ENCODE measurements at regions not wholly inside any gene's neighbourhood (a gene's known extent, or its start where the extent isn't known, plus 50 kb on each side); places are given as distances from the start of the nearest gene placed in this dataset.

DNA sequence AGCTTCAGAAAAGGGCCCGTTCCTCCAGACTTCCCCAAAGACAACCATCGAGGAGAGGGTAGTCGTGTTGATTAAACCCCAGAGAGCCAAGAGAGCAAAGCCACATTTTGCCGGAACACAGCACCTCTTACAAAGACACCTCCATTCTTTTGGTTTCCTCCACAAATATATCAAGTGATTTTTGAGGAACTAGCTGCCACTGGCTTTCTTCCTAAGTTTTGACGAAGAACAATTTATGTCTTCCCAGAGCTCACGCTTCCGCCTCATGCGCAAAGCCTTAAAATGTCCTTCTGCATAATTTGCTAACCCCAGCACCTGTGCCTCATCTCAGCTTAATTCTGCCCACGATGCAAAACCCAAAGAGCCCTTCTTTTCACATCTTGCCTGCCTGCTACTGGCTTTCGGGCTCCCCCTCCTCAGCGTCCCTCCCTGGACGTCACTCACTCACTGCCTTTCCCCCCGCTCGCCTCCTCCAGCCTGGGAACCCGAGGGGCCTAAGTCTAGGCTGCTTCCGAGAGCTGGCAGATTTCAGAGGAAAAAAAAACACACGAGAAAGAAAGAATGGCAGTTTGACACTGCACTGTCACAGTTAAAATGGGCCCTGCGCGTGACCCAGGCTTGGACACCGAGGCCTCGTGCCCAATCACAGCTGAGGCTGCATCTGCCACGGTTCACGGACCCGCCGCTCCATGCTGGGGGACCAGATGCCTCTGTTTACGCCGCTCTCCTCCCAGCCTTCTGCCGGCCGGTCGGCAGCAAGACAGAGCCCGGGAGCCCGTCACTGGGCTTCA is 77.6 kb upstream of the IFNAR2 start:
- intact Hi-C loops (cut with DNase I): no loop called here
- peak in 31 of 42 donors; percentile 6 to 72 (median 28) for DNase-seq

DNA sequence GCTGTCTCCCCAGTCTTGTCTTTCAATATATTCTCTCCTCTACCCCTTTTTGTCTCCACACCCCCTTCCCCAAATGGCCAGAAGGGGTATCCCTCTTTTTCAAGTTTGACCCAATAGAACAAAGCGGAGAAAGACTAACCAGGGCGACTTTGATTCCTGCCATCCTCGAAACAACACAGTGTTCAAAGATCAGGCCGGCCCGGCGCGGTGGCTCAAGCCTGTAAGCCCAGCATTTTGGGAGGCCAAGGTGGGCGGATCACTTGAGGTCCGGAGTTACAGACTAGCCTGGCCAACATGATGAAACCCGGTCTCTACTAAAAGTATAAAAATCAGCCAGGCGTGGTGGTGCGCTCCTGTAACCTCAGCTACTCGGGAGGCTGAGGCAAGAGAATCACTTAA is 77.0 kb upstream of the IFNAR2 start:
- intact Hi-C loops (cut with DNase I): no loop called here

DNA sequence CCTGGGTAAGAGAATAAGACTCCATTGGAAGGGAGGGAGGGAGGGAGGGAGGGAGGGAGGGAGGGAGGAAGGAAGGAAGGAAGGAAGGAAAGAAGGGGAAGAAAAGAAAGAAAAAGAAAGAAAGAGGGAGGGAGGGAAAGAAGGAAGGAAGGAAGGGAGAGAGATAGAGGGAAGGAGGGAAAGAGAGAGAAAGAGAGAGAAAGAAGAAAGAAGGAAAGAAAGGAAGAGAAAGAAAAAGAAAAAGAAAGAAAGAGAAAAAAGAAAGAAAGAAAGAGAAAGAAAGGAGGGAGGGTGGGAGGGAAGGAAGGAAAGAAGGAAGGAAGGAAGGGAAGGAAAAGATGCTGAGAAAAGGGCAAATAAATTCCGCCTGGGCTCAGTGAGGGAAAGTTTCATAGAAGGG is 74.7 kb upstream of the IFNAR2 start:
- intact Hi-C loops (cut with DNase I): no loop called here
- no peak for DNase-seq

More for the DNA sequence above, 77.0 kb upstream of the IFNAR2 start:
- no peak for DNase-seq

DNA sequence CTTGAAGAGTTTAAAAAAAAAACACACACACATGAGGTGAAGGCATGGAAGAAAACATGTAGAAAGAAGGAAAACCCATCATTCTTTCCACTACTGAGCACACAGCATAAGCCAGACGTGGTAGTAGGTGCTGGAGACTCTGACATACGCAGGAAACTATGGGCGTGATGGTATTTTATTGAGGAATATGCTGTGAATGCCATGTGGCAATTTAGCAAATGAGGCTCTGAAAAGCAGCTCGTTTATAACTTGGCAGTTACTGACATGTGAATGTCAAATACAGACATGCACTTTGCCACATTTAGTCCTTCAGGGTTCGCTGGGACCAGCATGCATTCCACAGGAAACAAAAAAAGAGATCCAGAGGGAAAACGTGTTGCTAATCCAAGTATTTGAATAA is 74.3 kb upstream of the IFNAR2 start:
- no peak for DNase-seq

DNA sequence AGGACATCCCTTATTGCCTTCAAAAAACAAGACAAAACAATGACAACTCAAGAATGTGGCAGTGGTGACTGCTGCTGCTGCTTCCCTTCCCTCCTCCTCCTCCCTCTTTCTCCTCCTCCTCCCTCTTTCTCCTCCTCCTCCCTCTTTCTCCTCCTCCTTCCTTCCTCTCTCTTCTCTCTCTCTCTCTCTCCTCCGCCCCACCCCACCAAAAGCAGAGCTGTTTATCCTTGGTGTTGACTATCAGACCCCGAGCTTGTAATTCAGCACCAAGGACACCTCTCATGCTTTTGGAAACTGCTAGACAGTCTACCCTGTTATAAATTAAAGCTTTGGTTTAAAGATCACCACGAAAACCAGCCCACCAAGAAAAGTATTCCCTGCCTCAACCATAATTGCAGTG is 72.4 kb upstream of the IFNAR2 start:
- DNase-seq: no peak
- intact Hi-C loops (cut with DNase I): no loop called here

More for the DNA sequence above, 74.3 kb upstream of the IFNAR2 start:
- intact Hi-C loops (cut with DNase I): no loop called here

DNA sequence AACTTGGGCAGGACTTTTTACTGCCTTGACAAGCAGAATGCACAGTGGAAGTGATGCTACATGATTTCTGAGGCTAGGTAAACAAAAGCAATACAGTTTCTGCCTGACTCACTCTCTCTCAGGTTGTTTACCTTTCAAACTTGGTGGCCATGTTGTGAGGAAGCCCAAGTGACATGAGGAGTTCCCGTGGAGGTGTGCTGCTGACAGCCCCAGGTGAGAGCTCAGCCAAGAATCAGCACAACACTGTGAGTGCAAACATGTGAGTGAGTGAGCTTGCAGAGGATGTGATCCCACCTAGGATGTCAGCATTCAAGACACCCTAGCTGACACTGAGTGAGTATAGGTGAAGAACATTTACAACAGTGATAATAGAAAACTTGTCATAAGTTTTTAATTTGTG is 71.1 kb upstream of the IFNAR2 start:
- DNase-seq: no peak
- intact Hi-C loops (cut with DNase I): no loop called here

DNA sequence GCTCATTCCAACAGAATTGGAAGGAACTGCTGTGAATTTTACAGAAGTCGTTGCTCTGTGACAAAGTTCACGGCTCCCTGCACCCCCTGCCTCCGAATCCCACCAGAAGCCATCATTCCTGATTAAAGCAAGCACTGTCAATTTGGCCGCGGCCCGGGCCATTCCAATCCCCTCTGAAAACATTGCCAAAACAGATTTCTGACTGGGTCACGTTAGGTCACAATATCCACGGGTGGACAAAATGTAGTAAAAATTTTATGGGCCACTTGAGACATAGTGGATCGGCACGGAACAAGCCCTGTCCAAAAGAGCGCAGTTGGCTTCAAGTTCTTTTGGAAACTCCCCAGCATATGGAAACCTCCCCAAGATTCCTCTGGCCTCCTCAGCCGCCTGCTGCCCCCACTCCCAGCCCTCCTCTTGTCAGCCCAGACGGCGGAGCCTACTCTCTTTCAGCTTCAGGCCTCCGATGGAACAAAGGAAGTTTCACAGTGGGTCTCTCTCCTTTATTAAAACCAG is 67.2 kb upstream of the IFNAR2 start:
- no peak for DNase-seq
- intact Hi-C loops (cut with DNase I): no loop called here

DNA sequence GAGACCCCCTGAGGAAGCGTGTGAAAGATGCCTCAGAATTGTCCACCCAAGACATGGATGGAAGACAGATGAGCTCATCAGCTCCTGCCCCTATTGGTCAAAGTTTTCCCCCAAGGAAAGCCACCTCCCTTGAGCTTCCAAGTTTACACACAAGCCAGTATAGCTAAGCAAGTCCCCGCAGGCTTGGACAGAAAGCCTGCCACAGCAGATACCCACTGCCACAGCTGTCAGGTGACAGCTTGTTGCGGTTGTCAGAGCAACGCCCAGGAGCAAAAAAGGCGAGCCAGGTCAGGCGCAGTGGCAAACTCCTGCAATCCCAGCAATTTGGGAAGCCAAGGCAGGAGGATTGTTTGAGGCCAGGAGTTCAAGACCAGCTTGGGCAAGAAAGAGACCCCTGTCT is 60.9 kb upstream of the IFNAR2 start:
- DNase-seq: no peak
- intact Hi-C loops (cut with DNase I): no loop called here

DNA sequence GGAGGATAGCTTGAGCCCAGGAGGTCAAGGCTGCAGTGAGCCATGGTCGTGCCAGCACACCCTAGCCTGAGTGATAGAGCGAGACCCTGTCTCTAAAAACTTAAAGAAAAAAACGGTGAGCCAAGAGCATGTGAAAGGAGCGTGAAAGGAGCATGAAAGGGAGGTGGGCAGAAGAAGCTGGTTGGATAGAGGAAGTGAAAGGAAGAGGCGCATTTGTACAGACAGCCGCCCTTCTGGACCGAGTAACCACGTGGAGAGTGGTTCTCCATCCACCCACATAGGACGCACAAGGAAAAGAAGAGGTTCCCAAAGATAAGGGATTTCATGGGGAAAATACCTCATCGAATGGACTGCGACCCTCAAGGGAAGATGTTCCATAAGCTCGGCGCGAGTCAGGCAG is 60.4 kb upstream of the IFNAR2 start:
- intact Hi-C loops (cut with DNase I): no loop called here
- DNase-seq: no peak

DNA sequence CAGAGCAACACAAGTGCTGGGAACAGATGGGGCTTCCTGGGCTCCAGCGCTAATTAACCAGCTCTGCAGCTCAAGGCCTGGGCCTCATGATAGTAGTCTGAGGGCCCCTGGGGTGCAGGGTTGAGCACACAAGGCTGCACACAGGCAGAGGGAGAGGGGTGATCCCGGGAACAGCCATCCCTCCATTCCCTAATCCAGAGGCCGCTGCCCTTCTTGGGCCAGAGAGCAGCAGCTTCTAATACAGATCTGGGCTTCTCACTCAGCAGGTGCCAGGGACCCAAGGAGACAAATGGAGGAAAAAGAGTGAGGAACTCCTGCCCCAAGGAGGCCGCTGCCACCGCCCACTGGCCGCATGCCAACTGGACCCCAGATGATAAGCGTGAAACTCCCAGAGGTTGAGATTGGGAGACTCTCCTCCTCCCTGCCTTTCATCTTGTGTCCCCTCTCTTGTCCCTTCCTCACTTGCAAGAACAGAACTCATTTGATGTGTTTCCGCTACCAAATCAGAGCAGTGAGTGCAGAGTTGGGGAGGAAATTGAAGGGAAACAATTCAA is 58.0 kb upstream of the IFNAR2 start:
- DNase-seq: no peak
- intact Hi-C loops (cut with DNase I): no loop called here

DNA sequence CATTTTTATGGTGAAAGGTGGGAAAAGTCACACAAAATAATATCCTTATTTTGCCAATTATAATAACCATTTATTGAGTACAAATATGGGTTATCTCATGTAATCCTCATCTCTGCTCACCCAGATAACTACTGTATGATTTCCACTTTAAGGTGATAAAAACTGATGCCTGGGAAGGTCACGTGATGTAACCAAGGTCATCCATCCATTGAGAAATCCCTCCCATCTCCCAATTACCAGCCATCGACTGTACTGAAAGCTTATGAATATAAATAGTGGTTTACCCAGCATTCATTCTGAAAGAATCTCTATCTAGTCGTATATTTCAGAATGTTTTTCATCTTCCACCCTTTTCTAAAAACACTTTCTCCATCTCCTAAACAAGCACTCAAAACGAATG is 55.0 kb upstream of the IFNAR2 start:
- DNase-seq: no peak
- intact Hi-C loops (cut with DNase I): no loop called here

Measured in head of caudate nucleus (tissue), 42 donors.